Mesendoderm (in vitro differentiated cells): ENCODE measurements at regions not wholly inside any gene's neighbourhood (a gene's known extent, or its start where the extent isn't known, plus 50 kb on each side); places are given as distances from the start of the nearest gene placed in this dataset.

Experiments used
- DNase-seq: peaks from one replicate; pipeline ENCODE4 v3.0.0; 2013
- H2AK5ac ChIP-seq: 2 replicates; pipeline ENCODE4 v1.6.1; 2013; ENCODE audit warnings: low read length, inconsistent platforms
- H2BK120ac ChIP-seq: 2 replicates; pipeline ENCODE4 v1.6.1; 2013; ENCODE audit warnings: low read depth, mild to moderate bottlenecking, low read length, moderate library complexity, mixed read lengths
- H2BK15ac ChIP-seq: replicated peaks from 2 replicates; pipeline ENCODE4 v1.6.1; 2013; ENCODE audit warnings: low read depth, mild to moderate bottlenecking, moderate library complexity
- H2BK5ac ChIP-seq: 2 replicates; pipeline ENCODE4 v1.6.1; 2013; ENCODE audit warnings: low read length, inconsistent platforms
- H3K18ac ChIP-seq: 2 replicates; pipeline ENCODE4 v1.6.1; 2013; ENCODE audit warnings: mild to moderate bottlenecking, low read length, mixed read lengths
- H3K23ac ChIP-seq: one replicate; pipeline ENCODE4 v1.6.1; 2013; ENCODE audit warnings: low read length
- H3K27ac ChIP-seq: 2 replicates; pipeline ENCODE4 v1.5.1; 2013; ENCODE audit warnings: low read depth, mild to moderate bottlenecking, inconsistent platforms, low read length, moderate library complexity
- H3K27me3 ChIP-seq: 2 replicates; pipeline ENCODE4 v1.6.1; 2013; ENCODE audit warnings: low read length, control low read depth, mild to moderate bottlenecking, inconsistent platforms; ENCODE audit not compliant: insufficient read depth, poor library complexity
- H3K36me3 ChIP-seq: 2 replicates; pipeline ENCODE4 v1.6.1; 2013; ENCODE audit warnings: low read length, inconsistent platforms; ENCODE audit not compliant: control insufficient read depth, insufficient read depth
- H3K4ac ChIP-seq: one replicate; pipeline ENCODE4 v1.6.1; 2013; ENCODE audit warnings: low read depth, mild to moderate bottlenecking, low read length, moderate library complexity
- H3K4me1 ChIP-seq: 2 replicates; pipeline ENCODE4 v1.6.1; 2013; ENCODE audit warnings: low read depth, low read length, inconsistent platforms; ENCODE audit not compliant: control insufficient read depth
- H3K4me2 ChIP-seq: 2 replicates; pipeline ENCODE4 v1.6.1; 2013; ENCODE audit warnings: low read length
- H3K4me3 ChIP-seq: 2 replicates; pipeline ENCODE4 v1.5.1; 2013; ENCODE audit warnings: mild to moderate bottlenecking, low read length
- H3K56ac ChIP-seq: one replicate; pipeline ENCODE4 v1.6.1; 2013; ENCODE audit warnings: low read length
- H3K79me1 ChIP-seq: 2 replicates; pipeline ENCODE4 v1.6.1; 2013; ENCODE audit warnings: low read length, inconsistent platforms
- H3K79me2 ChIP-seq: 2 replicates; pipeline ENCODE4 v1.6.1; 2013; ENCODE audit warnings: mild to moderate bottlenecking, low read length; ENCODE audit not compliant: control insufficient read depth, insufficient read depth
- H3K9ac ChIP-seq: 2 replicates; pipeline ENCODE4 v1.6.1; 2013; ENCODE audit warnings: low read length, inconsistent platforms
- H4K5ac ChIP-seq: one replicate; pipeline ENCODE4 v1.6.1; 2013; ENCODE audit warnings: low read length
- H4K8ac ChIP-seq: one replicate; pipeline ENCODE4 v1.6.1; 2013; ENCODE audit warnings: low read depth, mild to moderate bottlenecking, control low read depth, low read length, moderate library complexity
- WGBS: extraction: QIAGEN DNeasy Blood & Tissue Kit; methylation state at CpG from one replicate; pipeline ENCODE4 v1.1.7; 2013; ENCODE audit warnings: low lambda C conversion rate, missing lambda C conversion rate; ENCODE audit not compliant: insufficient coverage; ENCODE audit errors: extremely low coverage; 5-methylcytosine and 5-hydroxymethylcytosine counted together

DNA sequence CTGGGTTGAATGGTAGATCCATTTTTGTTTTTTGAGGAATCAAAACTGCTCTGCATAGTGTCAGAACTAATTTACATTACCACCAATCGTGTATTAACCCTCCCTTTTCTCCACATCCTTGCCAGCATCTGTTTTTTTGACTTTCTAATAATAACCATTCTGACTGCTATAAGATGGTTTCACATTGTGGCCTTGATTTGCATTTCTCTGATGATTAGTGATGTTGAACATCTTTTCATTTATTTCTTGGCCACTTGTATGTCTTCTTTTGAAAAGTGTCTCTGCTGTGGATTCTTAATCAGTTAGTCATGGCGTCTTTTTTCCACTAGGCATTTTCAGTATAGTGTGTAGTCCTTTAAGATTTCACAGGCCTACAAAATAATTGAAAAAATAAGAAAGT lies 2144.3 kb upstream of the C9orf72 start:
- DNase-seq = no peak
- Histone ChIP-seq H2BK120ac (no peak overlapping the region), H3K4ac (no peak overlapping the region), H4K8ac (no peak overlapping the region), H3K23ac (no peak overlapping the region), H3K4me2 (no peak overlapping the region), H2BK15ac (no peak overlapping the region), H3K4me3 (no peak overlapping the region), H2BK5ac (no peak overlapping the region), H4K5ac (no peak overlapping the region), H3K9ac (no peak overlapping the region), H2AK5ac (no peak overlapping the region), H3K27ac (no peak overlapping the region), H3K79me1 (no peaks in the 10 kb centered on the region), H3K4me1 (no peaks in the 10 kb centered on the region), H3K79me2 (no peaks in the 10 kb centered on the region), H3K18ac (no peak overlapping the region), H3K56ac (no peak overlapping the region), H3K36me3 (no peaks in the 10 kb centered on the region), H3K27me3 (no peaks in the 10 kb centered on the region)
- no CpG with 5 or more reads among the region's 2 CpGs for WGBS

GRCh38 chr9:29730163-29730562 lies 2156.9 kb upstream of the C9orf72 start:
- Histone ChIP-seq H3K4me1 (no peaks in the 10 kb centered on the region), H3K4ac (no peak overlapping the region), H2BK120ac (no peak overlapping the region), H3K9ac (no peak overlapping the region), H4K5ac (no peak overlapping the region), H3K79me2 (no peaks in the 10 kb centered on the region), H4K8ac (no peak overlapping the region), H3K18ac (no peak overlapping the region), H3K36me3 (no peaks in the 10 kb centered on the region), H3K27ac (no peak overlapping the region), H2BK15ac (no peak overlapping the region), H2AK5ac (no peak overlapping the region), H3K4me3 (no peak overlapping the region), H3K27me3 (no peaks in the 10 kb centered on the region), H3K23ac (no peak overlapping the region), H3K4me2 (no peak overlapping the region), H3K79me1 (no peaks in the 10 kb centered on the region), H2BK5ac (no peak overlapping the region), H3K56ac (no peak overlapping the region)
- DNase-seq = peak; percentile 74
- no CpG with 5 or more reads among the region's 1 CpG for WGBS

GRCh38 chr9:29740518-29740917 lies 2167.2 kb upstream of the C9orf72 start:
- Histone ChIP-seq H2BK15ac (no peak overlapping the region), H3K4me3 (no peak overlapping the region), H2BK120ac (no peak overlapping the region), H2BK5ac (no peak overlapping the region), H3K79me2 (no peaks in the 10 kb centered on the region), H3K23ac (no peak overlapping the region), H3K18ac (no peak overlapping the region), H4K8ac (no peak overlapping the region), H3K4me1 (no peaks in the 10 kb centered on the region), H3K4ac (no peak overlapping the region), H3K27ac (no peak overlapping the region), H3K56ac (no peak overlapping the region), H3K36me3 (no peaks in the 10 kb centered on the region), H3K4me2 (no peak overlapping the region), H2AK5ac (no peak overlapping the region), H3K9ac (no peak overlapping the region), H3K27me3 (no peaks in the 10 kb centered on the region), H3K79me1 (no peaks in the 10 kb centered on the region), H4K5ac (no peak overlapping the region)
- WGBS = no CpG with 5 or more reads among the region's 3 CpGs
- DNase-seq = no peak

- Histone ChIP-seq H4K5ac (no peak overlapping the region), H3K4ac (no peak overlapping the region), H3K27me3 (no peaks in the 10 kb centered on the region), H4K8ac (no peak overlapping the region), H2BK5ac (no peak overlapping the region), H3K9ac (no peak overlapping the region), H3K27ac (no peak overlapping the region), H3K18ac (no peak overlapping the region), H3K4me2 (no peak overlapping the region), H2BK120ac (no peak overlapping the region), H2BK15ac (no peak overlapping the region), H3K56ac (no peak overlapping the region), H3K79me1 (no peaks in the 10 kb centered on the region), H2AK5ac (no peak overlapping the region), H3K23ac (no peak overlapping the region), H3K79me2 (no peaks in the 10 kb centered on the region), H3K4me1 (no peaks in the 10 kb centered on the region), H3K4me3 (no peak overlapping the region), H3K36me3 (no peaks in the 10 kb centered on the region)
- no peak for DNase-seq
Observed at GRCh38 chr9:29741169-29741568, 2167.9 kb upstream of the C9orf72 start.

- no peak overlapping the region for H4K8ac ChIP-seq
- H3K56ac ChIP-seq = no peak overlapping the region
- H3K36me3 ChIP-seq = no peaks in the 10 kb centered on the region
- no peak overlapping the region for H2BK5ac ChIP-seq
- no peak overlapping the region for H2BK15ac ChIP-seq
- H3K4me2 ChIP-seq = no peak overlapping the region
- H3K23ac ChIP-seq = no peak overlapping the region
- no peak overlapping the region for H3K18ac ChIP-seq
- no peaks in the 10 kb centered on the region for H3K79me1 ChIP-seq
- H3K4me1 ChIP-seq = no peaks in the 10 kb centered on the region
- no peak overlapping the region for H3K27ac ChIP-seq
- H2BK120ac ChIP-seq = no peak overlapping the region
- no peak overlapping the region for H3K4ac ChIP-seq
- DNase-seq = peak; percentile 8
- no CpG with 5 or more reads among the region's 2 CpGs for WGBS
- H3K4me3 ChIP-seq = no peak overlapping the region
- no peaks in the 10 kb centered on the region for H3K27me3 ChIP-seq
- H3K9ac ChIP-seq = no peak overlapping the region
- H4K5ac ChIP-seq = no peak overlapping the region
- no peak overlapping the region for H2AK5ac ChIP-seq
- no peaks in the 10 kb centered on the region for H3K79me2 ChIP-seq
Observed at GRCh38 chr9:29750062-29750461, 2176.8 kb upstream of the C9orf72 start.

DNA sequence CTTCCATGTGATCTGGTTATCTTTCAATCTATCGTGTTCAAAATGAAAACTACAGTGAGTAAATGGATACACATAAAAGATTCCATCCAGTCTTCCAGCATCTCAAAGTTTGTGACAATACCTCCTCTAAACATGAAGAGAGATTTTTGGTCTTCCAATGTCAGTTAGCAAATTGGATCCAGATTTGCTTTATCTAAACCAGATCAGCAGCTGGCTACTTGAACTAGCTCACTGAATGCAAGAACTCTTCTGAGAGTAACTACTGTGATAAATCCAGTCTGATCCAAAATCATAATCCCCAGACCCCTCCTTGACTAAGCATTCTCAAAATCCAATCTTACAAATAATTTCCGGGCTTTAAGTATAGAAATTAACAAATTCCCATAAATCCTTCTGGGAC lies 2177.9 kb upstream of the C9orf72 start:
- no peak for DNase-seq
- no peak overlapping the region for H4K8ac ChIP-seq
- no peaks in the 10 kb centered on the region for H3K79me2 ChIP-seq
- H3K79me1 ChIP-seq = no peaks in the 10 kb centered on the region
- no peak overlapping the region for H3K56ac ChIP-seq
- no peak overlapping the region for H3K4me3 ChIP-seq
- no peaks in the 10 kb centered on the region for H3K4me1 ChIP-seq
- no peaks in the 10 kb centered on the region for H3K36me3 ChIP-seq
- no peak overlapping the region for H3K4me2 ChIP-seq
- no peak overlapping the region for H2AK5ac ChIP-seq
- no peak overlapping the region for H3K18ac ChIP-seq
- H3K27me3 ChIP-seq = no peaks in the 10 kb centered on the region
- H3K27ac ChIP-seq = no peak overlapping the region
- no peak overlapping the region for H3K4ac ChIP-seq
- no peak overlapping the region for H3K9ac ChIP-seq
- no CpG with 5 or more reads among the region's 2 CpGs for WGBS
- H2BK5ac ChIP-seq = no peak overlapping the region
- H2BK120ac ChIP-seq = no peak overlapping the region
- H4K5ac ChIP-seq = no peak overlapping the region
- H2BK15ac ChIP-seq = no peak overlapping the region
- no peak overlapping the region for H3K23ac ChIP-seq
